NAMALWA (cell line): ENCODE measurements at regions not wholly inside any gene's neighbourhood (a gene's known extent, or its start where the extent isn't known, plus 50 kb on each side); places are given as distances from the start of the nearest gene placed in this dataset.
A peak's percentile ranks its signal among the peaks of the same experiment; 100 is the strongest.
"Not testable (repeated sequence)": the region's sequence is repeated elsewhere in the genome, so short reads cannot be mapped to it uniquely, and the experiment has no call there.

Experiments used
- DNase-seq: peaks from one replicate; pipeline ENCODE4 v3.0.0-alpha.2; 2015; ENCODE audit warnings: low spot score

- DNase-seq: not testable (repeated sequence)
These were observed 206.9 kb downstream of the NPIPB11 start for GRCh38 chr16:29199626-29200025.

DNA sequence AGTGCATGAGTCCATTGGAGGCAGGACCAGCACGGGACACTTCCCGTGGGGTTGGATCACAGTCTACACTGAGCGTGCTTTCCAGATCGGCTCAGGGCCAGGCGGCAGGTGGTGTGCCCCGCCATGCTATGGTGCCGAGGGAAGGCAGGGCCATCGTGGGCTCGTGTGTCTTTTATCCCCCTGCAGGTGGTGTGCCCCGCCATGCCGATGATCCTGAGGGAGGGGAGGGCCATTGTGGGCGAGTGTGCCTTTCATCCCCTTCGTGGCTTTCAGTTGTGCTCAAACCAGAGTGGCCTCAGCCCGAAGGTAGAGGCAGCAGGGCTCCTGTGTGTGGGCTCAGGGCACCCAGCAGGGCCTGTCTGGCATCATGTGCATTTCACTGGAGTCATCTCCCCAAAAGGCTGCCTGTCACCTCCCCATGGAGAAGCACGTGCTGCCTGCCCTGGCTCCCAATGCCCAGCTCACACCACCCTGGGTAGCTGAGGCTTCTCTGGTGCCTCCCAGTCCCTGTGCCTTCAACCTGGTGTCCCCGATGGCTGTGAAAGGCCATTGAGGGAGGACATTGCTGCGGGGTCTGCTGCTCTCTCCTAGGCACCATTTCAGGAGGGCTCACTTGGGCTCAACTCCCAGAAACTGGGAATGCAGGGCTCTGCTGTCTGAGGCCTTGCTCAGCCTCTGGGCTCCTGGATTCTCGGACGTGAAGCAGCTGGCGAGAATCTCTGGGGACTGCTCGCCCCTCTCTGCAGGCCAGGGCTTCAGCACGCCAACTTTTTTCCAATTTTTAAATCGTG lies 207.6 kb downstream of the NPIPB11 start:
- DNase-seq: no peak

- no peak for DNase-seq
These were observed 208.3 kb downstream of the NPIPB11 start for GRCh38 chr16:29198231-29198630.

GRCh38 chr16:29197494-29198100 lies 208.9 kb downstream of the NPIPB11 start:
- DNase-seq: not testable (repeated sequence)

DNA sequence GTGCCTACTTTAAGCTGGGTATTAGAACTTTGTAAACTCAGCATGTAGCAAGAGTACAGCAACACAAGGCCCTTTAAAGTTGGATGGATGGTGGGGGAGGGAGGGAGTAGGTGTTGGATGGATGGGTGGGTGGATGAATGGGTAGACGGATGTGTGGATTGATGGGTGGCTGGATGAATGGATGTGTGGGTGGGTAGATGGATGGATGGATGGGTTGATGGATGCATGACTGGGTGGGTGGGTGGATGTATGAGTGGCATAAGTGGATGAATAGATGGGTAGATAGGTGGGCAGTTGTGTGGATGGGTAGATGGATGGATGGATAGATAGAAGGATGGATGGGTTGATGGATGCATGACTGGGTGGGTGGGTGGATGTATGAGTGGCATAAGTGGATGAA lies 209.8 kb downstream of the NPIPB11 start:
- DNase-seq: not testable (repeated sequence)

- DNase-seq: not testable (repeated sequence)
These were observed 210.4 kb downstream of the LAT start for GRCh38 chr16:29195116-29195872.

GRCh38 chr16:29194185-29194844 lies 209.5 kb downstream of the LAT start:
- not testable (repeated sequence) for DNase-seq

GRCh38 chr16:29193634-29194033 lies 208.8 kb downstream of the LAT start:
- not testable (repeated sequence) for DNase-seq

- DNase-seq: not testable (repeated sequence)
These were observed 208.4 kb downstream of the LAT start for GRCh38 chr16:29193248-29193574.

- peak; percentile 40 for DNase-seq
These were observed 207.7 kb downstream of the LAT start for GRCh38 chr16:29192329-29193247.

- DNase-seq: not testable (repeated sequence)
These were observed 206.9 kb downstream of the LAT start for GRCh38 chr16:29191636-29192180.

- not testable (repeated sequence) for DNase-seq
These were observed 205.9 kb downstream of the LAT start for GRCh38 chr16:29190553-29191431.

- not testable (repeated sequence) for DNase-seq
These were observed 204.0 kb downstream of the LAT start for GRCh38 chr16:29188806-29189205.

DNA sequence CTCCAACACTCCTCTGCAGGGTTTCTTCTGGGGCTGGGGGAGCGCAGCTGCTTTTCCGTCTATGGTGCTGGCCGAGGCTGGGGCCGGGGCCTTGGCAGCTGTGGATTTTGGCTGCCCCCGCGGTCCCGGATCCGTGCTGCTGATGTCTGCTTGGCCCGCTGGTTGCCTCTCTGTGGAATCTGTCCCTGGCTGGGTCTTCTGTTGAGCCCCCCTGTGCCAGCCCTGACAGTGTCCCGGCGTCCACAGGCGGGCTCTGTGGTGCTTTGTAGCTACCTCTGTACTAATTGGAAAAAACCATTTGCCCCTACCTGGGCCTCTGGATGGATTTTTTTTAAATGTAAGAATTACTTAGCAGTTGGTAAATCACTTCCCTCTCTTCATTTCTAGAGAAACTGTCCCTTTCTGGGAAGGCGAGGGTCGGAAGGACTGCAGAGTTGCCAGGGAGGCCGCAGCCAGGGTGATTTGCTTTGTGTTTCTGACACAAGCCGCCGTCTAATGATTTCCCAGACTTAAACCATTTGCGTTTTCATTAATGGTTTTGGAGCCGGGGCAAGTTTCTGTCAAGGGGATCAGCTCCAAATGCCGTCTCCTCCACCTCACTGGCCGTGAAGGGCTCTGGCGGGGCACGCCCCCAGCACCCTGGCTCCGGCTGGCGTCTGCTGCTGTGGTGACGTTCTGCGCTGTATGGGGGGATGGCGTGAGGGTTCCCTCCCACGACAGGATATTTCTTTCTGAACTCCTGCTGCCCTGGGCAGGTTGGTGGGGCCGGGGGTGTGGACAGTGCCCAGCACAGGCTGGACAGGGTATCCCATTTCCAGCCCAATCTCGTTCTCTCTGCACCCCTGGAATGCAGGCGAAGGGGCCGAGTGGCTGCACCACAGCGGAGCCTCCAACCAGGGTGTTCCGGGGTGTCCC lies 201.7 kb downstream of the LAT start:
- not testable (repeated sequence) for DNase-seq

GRCh38 chr16:29185872-29186271 lies 201.0 kb downstream of the LAT start:
- not testable (repeated sequence) for DNase-seq

GRCh38 chr16:29184738-29185438 lies 200.0 kb downstream of the LAT start:
- not testable (repeated sequence) for DNase-seq

DNA sequence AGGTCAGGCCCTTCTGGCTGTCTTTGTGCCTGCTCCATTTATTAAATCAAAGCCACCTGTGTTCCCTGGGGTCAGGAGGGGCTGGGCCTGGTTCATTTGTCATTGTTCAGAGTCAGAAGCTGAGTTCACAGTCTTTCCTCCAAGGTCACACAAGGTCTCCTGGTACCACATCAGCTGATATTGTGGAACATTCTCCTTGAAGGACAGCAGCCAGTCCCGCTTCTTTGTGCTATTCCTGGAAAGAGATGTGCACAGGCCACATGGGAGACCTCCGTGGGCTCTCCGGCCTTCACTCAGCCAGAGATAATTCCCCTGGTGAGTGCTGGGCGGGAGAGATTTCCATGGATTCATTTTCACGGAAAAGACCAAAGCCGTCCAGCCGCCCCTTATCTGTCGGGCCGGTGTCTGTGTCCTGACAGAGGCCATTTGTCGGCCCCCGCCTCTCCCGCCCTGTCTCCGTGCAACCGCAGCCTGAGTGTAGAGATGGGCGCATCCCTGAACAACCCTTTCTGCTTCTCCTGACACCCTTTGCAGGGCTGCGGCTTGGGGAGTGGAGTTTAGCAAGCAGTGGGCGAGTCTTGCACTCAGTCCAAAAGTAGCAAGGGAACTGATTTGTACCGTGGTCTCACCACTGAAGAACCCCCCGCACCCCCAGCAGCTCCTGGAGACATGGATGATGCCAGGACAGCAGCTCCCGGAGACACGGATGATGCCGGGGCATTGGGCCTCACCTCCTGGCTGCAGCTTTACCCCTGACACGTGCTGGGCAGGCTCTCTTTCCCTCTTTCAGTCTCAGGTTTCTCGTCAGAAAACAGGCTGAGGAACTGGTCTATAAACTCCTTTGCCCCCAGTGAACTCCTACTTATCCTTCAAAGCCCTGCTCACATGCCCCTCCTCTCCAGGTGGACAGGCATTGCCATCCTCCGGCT lies 198.4 kb downstream of the LAT start:
- DNase-seq: not testable (repeated sequence)
